WTC11 (cell line): ENCODE measurements at regions not wholly inside any gene's neighbourhood (a gene's known extent, or its start where the extent isn't known, plus 50 kb on each side); places are given as distances from the start of the nearest gene placed in this dataset.

Source experiments
- ATAC-seq: fragments of 200-7000 bp; cut with Tn5 transposase; 2 replicates; pipeline ENCODE4 v1.10.0; 2021; ENCODE audit warnings: mild to moderate bottlenecking, moderate library complexity
- CTCF ChIA-PET: fragments of 300-600 bp; sonication (Branson Sonifier 250); formaldehyde crosslinking; loops from one replicate; lab custom pipeline; 2021; ENCODE audit warnings: antibody characterized with exemption; lab: Charles Lee
- POLR2A ChIA-PET: fragments of 350-600 bp; sonication (Branson Sonifier 250); formaldehyde crosslinking; loops from one replicate; lab custom pipeline; 2021; ENCODE audit warnings: antibody characterized with exemption; lab: Charles Lee
- DNase-seq: peaks from one replicate; pipeline ENCODE4 v3.0.0; 2021; ENCODE audit warnings: low spot score
- H3K27ac Mint-ChIP-seq: 2 replicates; pipeline ENCODE4 v1.8.0; 2021; ENCODE audit warnings: mixed read lengths
- H3K27me3 Mint-ChIP-seq: 2 replicates; pipeline ENCODE4 v1.8.0; 2021; ENCODE audit warnings: low read depth, mild to moderate bottlenecking, moderate library complexity, mixed read lengths
- H3K36me3 Mint-ChIP-seq: 2 replicates; pipeline ENCODE4 v1.8.0; 2021; ENCODE audit warnings: mixed read lengths
- H3K4me1 Mint-ChIP-seq: 2 replicates; pipeline ENCODE4 v1.8.0; 2022; ENCODE audit warnings: mixed read lengths
- H3K4me3 Mint-ChIP-seq: 2 replicates; pipeline ENCODE4 v1.8.0; 2021; ENCODE audit warnings: mild to moderate bottlenecking, moderate library complexity, mixed read lengths
- H3K9me3 Mint-ChIP-seq: 2 replicates; pipeline ENCODE4 v1.8.0; 2021; ENCODE audit warnings: mixed read lengths
- ARID4B ChIP-seq: sonication (generic); formaldehyde crosslinking; IDR thresholded peaks from 2 replicates; pipeline ENCODE4 v1.8.0; 2023; ENCODE audit warnings: missing genetic modification reagents, mild to moderate bottlenecking, borderline replicate concordance
- CBFB ChIP-seq: sonication (generic); formaldehyde crosslinking; IDR thresholded peaks from 2 replicates; pipeline ENCODE4 v1.8.1; 2022; ENCODE audit warnings: mild to moderate bottlenecking, low read depth, missing genetic modification reagents
- ELF4 ChIP-seq: sonication (generic); formaldehyde crosslinking; IDR thresholded peaks from 2 replicates; pipeline ENCODE4 v1.8.1; 2022; ENCODE audit warnings: low read depth, mild to moderate bottlenecking, moderate library complexity, missing genetic modification reagents
- EMX1 ChIP-seq: fragments of 250-450 bp; sonication (Bioruptor Pico); IDR thresholded peaks from 2 replicates; pipeline ENCODE4 v1.8.0; 2021; ENCODE audit warnings: mild to moderate bottlenecking
- ESRRA ChIP-seq: sonication (generic); formaldehyde crosslinking; IDR thresholded peaks from 2 replicates; pipeline ENCODE4 v1.8.1; 2022; ENCODE audit warnings: mild to moderate bottlenecking, missing genetic modification reagents, borderline replicate concordance
- FOXP4 ChIP-seq: sonication (generic); formaldehyde crosslinking; IDR thresholded peaks from 2 replicates; pipeline ENCODE4 v1.8.0; 2022; ENCODE audit warnings: mild to moderate bottlenecking, missing genetic modification reagents
- MXD4 ChIP-seq: fragments of 250-450 bp; sonication (Bioruptor Pico); IDR thresholded peaks from 2 replicates; pipeline ENCODE4 v1.8.0; 2021; ENCODE audit warnings: mild to moderate bottlenecking, moderate library complexity, borderline replicate concordance
- NFATC4 ChIP-seq: fragments of 250-450 bp; sonication (Bioruptor Pico); IDR thresholded peaks from 2 replicates; pipeline ENCODE4 v1.9.0; 2021; ENCODE audit warnings: mild to moderate bottlenecking
- NR3C1 ChIP-seq: sonication (generic); formaldehyde crosslinking; conservative IDR thresholded peaks from 2 replicates; pipeline ENCODE4 v1.8.1; 2023; ENCODE audit warnings: low read depth, mild to moderate bottlenecking, missing genetic modification reagents
- OVOL2 ChIP-seq: fragments of 250-450 bp; sonication (Bioruptor Pico); IDR thresholded peaks from 2 replicates; pipeline ENCODE4 v1.9.0; 2021; ENCODE audit warnings: mild to moderate bottlenecking, borderline replicate concordance
- PRRX2 ChIP-seq: fragments of 250-450 bp; sonication (Bioruptor Pico); IDR thresholded peaks from 2 replicates; pipeline ENCODE4 v1.8.0; 2021; ENCODE audit warnings: mild to moderate bottlenecking
- TCF7 ChIP-seq: sonication (generic); formaldehyde crosslinking; IDR thresholded peaks from 2 replicates; pipeline ENCODE4 v1.8.0; 2022; ENCODE audit warnings: mild to moderate bottlenecking, low read depth, missing genetic modification reagents, moderate library complexity
- TEAD1 ChIP-seq: sonication (generic); formaldehyde crosslinking; IDR thresholded peaks from 2 replicates; pipeline ENCODE4 v1.8.0; 2022; ENCODE audit warnings: mild to moderate bottlenecking, missing genetic modification reagents
- ZMAT4 ChIP-seq: fragments of 250-450 bp; sonication (Bioruptor Pico); IDR thresholded peaks from 2 replicates; pipeline ENCODE4 v1.9.0; 2021; ENCODE audit warnings: mild to moderate bottlenecking
- ZNF219 ChIP-seq: sonication (generic); formaldehyde crosslinking; IDR thresholded peaks from 2 replicates; pipeline ENCODE4 v1.8.0; 2023; ENCODE audit warnings: missing genetic modification reagents, mild to moderate bottlenecking, borderline replicate concordance
- ZNF423 ChIP-seq: fragments of 250-450 bp; sonication (Bioruptor Pico); IDR thresholded peaks from 2 replicates; pipeline ENCODE4 v2.1.2; 2022; ENCODE audit warnings: mild to moderate bottlenecking, moderate library complexity
- TF ChIP-seq, protein P1 (sequence below): sonication (generic); formaldehyde crosslinking; IDR thresholded peaks from 2 replicates; pipeline ENCODE4 v1.8.0; 2023; ENCODE audit warnings: missing genetic modification reagents
- TF ChIP-seq, protein P2 (sequence below): sonication (generic); formaldehyde crosslinking; IDR thresholded peaks from 2 replicates; pipeline ENCODE4 v1.8.1; 2022; ENCODE audit warnings: mild to moderate bottlenecking, moderate library complexity, missing genetic modification reagents
- TF ChIP-seq, protein P3 (sequence below): sonication (generic); formaldehyde crosslinking; IDR thresholded peaks from 2 replicates; pipeline ENCODE4 v1.8.1; 2022; ENCODE audit warnings: mild to moderate bottlenecking, missing genetic modification reagents, moderate library complexity, borderline replicate concordance
- TF ChIP-seq, protein P4 (sequence below): fragments of 250-450 bp; sonication (Bioruptor Pico); IDR thresholded peaks from 2 replicates; pipeline ENCODE4 v1.9.0; 2021; ENCODE audit warnings: mild to moderate bottlenecking, borderline replicate concordance

DNA sequence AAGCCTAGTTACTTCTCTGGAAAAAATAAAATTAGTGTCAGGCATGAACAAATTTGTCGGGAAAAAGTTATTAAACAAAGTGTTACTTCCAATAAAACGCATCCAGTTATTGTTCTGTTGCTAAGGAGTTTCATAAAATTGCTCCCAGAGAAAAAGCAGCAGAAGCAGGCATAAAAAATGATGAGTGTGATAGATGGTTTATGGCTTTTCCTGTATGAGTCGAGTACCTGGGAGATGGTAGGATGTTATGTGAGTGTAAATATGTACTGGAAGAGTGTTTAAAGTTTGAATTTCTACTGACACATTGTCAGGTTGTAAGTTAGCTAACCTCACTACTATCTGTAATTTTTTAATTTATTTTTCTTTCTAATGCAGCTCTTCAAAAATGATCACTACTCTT, 390.7 kb downstream of the ARL4A start:
- Mint-ChIP-seq H3K27me3 (no peaks in the 10 kb centered on the region), H3K27ac (no peak overlapping the region), H3K9me3 (no peaks in the 10 kb centered on the region), H3K4me1 (no peaks in the 10 kb centered on the region)
- no peak for DNase-seq
- CTCF ChIA-PET, result no interaction called here
- POLR2A ChIA-PET, result no interaction called here
- TF ChIP-seq, protein P1, sequence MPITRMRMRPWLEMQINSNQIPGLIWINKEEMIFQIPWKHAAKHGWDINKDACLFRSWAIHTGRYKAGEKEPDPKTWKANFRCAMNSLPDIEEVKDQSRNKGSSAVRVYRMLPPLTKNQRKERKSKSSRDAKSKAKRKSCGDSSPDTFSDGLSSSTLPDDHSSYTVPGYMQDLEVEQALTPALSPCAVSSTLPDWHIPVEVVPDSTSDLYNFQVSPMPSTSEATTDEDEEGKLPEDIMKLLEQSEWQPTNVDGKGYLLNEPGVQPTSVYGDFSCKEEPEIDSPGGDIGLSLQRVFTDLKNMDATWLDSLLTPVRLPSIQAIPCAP (CRISPR knock-in tag), result no peak
- TF ChIP-seq, protein P2, sequence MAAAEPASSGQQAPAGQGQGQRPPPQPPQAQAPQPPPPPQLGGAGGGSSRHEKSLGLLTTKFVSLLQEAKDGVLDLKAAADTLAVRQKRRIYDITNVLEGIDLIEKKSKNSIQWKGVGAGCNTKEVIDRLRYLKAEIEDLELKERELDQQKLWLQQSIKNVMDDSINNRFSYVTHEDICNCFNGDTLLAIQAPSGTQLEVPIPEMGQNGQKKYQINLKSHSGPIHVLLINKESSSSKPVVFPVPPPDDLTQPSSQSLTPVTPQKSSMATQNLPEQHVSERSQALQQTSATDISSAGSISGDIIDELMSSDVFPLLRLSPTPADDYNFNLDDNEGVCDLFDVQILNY (CRISPR knock-in tag), result no peak
- TF ChIP-seq TCF7 (CRISPR knock-in tag), result no peak
- TF ChIP-seq ESRRA (CRISPR knock-in tag), result no peak
- no peak for TF ChIP-seq ZNF423 (CRISPR knock-in tag)
- TF ChIP-seq CBFB (CRISPR knock-in tag), result no peak
- TF ChIP-seq MXD4 (CRISPR knock-in tag), result no peak
- TF ChIP-seq, protein P3, sequence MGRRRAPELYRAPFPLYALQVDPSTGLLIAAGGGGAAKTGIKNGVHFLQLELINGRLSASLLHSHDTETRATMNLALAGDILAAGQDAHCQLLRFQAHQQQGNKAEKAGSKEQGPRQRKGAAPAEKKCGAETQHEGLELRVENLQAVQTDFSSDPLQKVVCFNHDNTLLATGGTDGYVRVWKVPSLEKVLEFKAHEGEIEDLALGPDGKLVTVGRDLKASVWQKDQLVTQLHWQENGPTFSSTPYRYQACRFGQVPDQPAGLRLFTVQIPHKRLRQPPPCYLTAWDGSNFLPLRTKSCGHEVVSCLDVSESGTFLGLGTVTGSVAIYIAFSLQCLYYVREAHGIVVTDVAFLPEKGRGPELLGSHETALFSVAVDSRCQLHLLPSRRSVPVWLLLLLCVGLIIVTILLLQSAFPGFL (CRISPR knock-in tag), result no peak
- TF ChIP-seq, protein P4, sequence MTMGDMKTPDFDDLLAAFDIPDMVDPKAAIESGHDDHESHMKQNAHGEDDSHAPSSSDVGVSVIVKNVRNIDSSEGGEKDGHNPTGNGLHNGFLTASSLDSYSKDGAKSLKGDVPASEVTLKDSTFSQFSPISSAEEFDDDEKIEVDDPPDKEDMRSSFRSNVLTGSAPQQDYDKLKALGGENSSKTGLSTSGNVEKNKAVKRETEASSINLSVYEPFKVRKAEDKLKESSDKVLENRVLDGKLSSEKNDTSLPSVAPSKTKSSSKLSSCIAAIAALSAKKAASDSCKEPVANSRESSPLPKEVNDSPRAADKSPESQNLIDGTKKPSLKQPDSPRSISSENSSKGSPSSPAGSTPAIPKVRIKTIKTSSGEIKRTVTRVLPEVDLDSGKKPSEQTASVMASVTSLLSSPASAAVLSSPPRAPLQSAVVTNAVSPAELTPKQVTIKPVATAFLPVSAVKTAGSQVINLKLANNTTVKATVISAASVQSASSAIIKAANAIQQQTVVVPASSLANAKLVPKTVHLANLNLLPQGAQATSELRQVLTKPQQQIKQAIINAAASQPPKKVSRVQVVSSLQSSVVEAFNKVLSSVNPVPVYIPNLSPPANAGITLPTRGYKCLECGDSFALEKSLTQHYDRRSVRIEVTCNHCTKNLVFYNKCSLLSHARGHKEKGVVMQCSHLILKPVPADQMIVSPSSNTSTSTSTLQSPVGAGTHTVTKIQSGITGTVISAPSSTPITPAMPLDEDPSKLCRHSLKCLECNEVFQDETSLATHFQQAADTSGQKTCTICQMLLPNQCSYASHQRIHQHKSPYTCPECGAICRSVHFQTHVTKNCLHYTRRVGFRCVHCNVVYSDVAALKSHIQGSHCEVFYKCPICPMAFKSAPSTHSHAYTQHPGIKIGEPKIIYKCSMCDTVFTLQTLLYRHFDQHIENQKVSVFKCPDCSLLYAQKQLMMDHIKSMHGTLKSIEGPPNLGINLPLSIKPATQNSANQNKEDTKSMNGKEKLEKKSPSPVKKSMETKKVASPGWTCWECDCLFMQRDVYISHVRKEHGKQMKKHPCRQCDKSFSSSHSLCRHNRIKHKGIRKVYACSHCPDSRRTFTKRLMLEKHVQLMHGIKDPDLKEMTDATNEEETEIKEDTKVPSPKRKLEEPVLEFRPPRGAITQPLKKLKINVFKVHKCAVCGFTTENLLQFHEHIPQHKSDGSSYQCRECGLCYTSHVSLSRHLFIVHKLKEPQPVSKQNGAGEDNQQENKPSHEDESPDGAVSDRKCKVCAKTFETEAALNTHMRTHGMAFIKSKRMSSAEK (CRISPR knock-in tag), result no peak
- no peak for TF ChIP-seq PRRX2 (CRISPR knock-in tag)
- TF ChIP-seq TEAD1 (CRISPR knock-in tag), result no peak
- no peak for TF ChIP-seq ZNF219
- no peak for TF ChIP-seq NFATC4 (CRISPR knock-in tag)
- no peak for TF ChIP-seq ZMAT4 (CRISPR knock-in tag)
- no peak for TF ChIP-seq OVOL2 (CRISPR knock-in tag)
- no peak for TF ChIP-seq ARID4B (CRISPR knock-in tag)
- TF ChIP-seq FOXP4, result no peak
- no peak for TF ChIP-seq ELF4 (CRISPR knock-in tag)
- no peak for TF ChIP-seq NR3C1 (CRISPR knock-in tag)
- TF ChIP-seq EMX1 (CRISPR knock-in tag), result no peak
- TF ChIP-seq, all 79 proteins: peak for 0
- H3K4me3 Mint-ChIP-seq, result no peak overlapping the region
- no peak for ATAC-seq
- H3K36me3 Mint-ChIP-seq, result no peaks in the 10 kb centered on the region
